Fibroblast of skin of abdomen (primary cell): ENCODE measurements at regions not wholly inside any gene's neighbourhood (a gene's known extent, or its start where the extent isn't known, plus 50 kb on each side); places are given as distances from the start of the nearest gene placed in this dataset.

ENCODE experiments used
- DNase-seq: peaks from one replicate; pipeline ENCODE4 v3.0.0-alpha.2; 2013

DNA sequence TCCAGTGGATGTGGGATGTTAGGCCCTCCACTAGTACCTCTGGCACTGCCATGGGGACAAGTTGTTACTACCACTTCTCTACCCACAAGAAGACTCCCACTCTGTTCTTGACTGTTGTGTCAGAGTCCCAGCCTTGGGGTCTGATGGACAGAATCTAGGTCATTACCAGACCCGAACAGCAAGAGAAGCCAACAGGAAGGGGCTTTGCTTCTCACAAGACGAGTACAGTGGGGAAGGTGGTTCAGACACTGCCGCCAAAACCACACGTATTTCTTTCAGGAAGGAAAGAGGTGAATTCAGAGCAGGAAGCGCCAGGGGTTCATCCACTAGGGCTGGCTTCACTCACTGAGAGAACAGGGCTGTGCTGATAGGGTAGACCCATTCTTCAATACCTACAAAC is 161.3 kb upstream of the KIT start:
- DNase-seq, result no peak

- no peak for DNase-seq
Measured at GRCh38 chr4:54497947-54498346, 159.8 kb upstream of the KIT start.

DNA sequence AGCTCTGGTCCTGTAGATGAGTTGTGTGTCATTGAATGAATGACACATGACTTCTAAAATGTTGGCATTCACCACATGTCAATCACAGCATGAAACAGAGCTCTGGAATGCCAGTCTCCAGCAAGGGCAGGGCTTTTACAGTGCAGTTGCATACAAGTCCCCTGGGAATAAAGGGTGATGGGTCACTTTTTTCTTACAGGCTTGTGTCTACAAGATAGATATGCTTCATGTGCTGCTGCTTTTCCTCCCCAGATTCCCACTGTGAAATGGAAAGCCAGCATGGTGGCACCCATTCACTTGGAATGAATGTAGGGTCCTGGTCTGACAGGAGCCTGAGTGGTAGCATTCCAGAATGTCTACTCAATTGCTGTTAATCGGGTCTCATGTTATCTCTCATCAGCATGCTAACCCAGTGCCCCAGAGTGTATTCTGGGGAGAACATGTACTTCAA is 159.1 kb upstream of the KIT start:
- DNase-seq, result peak; percentile 88

DNA sequence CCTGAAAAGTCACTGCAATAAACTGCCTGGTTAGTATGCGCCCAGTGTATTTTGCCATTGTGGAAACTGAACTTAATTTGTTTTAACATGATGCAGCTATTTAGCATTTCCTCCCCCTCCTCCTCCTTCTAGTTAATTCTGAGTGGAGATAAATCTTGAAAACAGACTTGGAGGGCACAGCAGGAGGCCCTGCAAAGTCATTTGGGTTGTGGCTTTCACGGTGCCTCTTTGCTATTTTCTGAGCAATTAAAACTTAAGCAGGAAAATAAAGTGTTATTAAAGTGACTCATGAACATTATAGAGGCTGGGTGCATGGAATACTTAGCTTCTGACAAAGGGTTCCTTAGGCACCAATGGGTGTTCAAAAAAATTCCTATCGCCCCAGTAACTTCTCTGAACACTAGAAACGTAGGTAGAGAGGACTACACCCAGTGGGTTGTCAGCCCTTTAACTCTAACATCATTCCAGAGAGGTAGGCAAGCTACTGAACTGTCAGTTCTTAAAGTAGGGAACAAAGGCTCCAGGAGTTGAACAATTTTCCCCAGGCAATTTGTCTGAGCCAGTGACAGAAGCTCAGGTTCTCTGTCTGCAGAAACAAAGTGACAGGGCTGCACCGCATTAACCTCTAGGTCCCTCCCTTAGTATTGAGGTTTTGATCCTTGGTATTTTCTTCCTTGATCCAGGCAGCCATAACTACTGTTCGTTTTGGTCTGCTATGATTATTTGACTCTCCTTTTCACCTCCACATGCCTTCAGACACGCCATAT is 158.3 kb upstream of the KIT start:
- DNase-seq, result peak; percentile 77

DNA sequence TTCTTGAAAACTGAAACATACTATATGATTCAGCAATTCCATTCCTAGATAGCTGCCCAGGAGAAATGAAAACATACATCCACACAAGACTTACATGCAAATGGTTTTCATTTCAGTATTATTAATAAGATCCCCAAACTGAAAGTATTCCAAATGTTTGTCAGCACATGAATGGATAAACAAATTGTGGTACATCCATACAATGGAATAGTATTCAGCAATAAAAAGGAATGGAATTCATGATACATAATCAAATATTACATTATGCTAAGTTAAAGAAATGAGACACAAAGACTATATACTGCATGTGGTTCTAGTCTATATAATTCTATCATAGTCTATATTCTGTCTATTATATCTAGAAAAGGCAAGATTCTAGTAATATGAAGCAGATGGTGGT is 152.4 kb upstream of the KIT start:
- no peak for DNase-seq

DNA sequence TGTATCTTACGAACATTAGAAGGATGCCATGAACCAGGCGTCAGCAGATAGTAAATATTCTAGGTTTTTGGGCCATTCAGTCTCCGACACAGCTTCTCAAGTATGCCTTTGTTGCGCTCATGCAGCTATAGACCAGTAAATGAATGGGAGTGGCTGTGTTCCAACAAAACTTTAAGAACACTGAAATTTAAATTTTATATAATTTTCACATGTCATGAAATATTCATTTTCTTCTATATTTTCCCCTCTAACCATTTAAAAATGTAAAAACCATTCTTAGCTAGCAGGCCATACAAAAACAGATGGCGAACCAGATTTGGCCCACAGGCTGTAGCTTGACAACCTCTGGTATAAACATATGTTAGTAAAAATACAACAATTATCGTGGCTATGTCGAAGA is 151.8 kb upstream of the KIT start:
- DNase-seq, result no peak

- DNase-seq, result no peak
Measured at GRCh38 chr4:54509057-54509456, 148.7 kb upstream of the KIT start.

GRCh38 chr4:54513204-54513603 is 144.6 kb upstream of the KIT start:
- DNase-seq, result peak; percentile 91

- no peak for DNase-seq
Measured at GRCh38 chr4:54513741-54514140, 144.0 kb upstream of the KIT start.

DNA sequence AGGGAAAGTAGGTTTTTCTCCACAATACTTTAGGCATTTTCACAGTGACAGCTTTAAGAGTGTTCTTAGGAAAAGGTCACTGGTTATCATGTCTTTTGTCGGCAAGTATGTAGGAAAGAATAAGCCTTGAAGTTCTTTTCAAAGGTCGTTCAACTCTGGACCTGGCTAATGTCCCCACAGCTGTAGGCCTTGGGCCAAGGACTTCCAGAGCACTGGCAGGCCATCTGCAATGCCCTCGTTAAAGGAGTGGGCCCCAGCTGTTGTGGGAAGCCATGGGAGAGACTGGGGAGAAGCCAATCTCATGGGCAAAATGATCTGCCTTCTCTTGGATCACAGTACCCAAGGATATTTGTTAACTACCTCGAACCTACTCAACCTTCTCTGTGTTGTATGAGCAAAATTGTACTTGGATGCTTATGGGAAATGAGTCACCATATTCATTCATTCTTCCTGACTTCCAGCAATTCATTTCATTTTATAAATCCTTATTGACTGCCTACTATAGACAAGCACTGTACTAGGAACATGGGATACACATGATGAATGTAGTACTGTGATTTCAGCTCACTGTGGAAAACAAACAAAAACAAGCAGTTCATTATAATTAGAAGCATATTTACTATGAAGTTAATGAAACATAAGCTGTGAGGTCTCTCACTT is 141.1 kb upstream of the KIT start:
- DNase-seq, result no peak

DNA sequence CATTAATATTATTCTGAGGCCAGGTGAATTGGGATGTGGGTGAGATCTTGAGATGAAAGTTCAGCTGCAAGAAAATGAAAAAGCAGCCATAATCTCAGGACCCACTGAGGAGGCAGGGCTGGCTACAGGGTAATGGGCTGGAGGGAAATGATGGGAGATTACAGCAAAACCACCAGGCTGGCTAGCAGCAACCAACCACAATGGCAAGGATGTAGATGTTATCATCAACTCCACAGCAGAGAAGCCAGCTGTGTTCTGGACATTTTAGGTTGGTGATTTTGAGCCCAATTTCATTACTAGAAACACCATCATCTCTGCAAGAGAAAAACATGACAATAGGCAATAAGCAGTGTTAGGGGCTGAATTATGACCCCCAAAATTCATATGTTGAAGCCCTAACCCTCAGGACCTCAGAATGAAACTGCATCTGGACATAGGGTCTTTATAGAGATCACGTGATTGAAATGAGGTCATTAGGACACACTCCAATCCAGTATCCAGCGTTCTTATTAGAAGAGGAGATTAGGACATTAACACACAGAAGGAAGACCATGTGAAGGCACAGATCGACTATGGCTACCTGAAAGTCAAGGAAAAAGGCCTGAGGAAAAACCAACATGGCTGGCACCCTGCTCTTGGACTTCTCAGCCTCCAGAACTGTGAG is 139.8 kb upstream of the KIT start:
- DNase-seq, result no peak

DNA sequence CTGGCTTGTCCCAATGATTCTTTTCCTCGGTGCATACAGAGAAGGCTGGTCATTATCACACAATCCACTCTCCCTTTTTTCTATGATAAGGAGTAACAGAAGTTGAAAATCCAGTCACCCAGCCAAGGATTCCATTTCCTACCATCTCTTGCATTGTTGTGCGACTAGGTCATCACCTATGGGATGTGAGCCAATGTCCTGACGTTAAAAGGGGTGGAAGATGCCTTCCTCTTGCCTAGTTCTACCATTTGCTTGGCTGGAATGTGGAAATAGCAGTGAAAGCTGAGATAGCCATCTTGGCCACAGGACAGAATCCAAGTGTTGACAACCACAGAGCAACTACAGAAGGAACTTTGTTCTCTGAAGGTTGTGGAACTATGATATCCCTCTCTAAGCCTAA is 132.2 kb upstream of the KIT start:
- peak; percentile 92 for DNase-seq

DNA sequence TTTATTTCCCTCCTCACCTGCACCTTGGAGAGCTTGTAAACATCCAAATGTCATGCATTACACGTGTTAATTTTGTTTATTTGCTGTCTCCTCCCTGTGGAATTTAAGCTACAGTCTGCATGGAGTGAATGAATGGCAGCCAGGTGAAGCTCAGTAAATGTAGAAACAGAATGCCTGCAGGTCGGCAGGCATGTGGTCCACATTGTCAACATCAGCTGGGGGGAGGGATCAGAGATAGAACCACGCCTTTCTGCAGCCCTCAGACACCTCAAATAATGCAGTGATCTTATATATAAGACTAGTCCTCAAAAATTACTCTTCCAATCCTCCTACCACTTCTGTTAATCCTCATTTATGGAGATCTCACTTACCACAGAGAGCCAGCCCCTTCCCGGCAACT is 131.2 kb upstream of the KIT start:
- no peak for DNase-seq

DNA sequence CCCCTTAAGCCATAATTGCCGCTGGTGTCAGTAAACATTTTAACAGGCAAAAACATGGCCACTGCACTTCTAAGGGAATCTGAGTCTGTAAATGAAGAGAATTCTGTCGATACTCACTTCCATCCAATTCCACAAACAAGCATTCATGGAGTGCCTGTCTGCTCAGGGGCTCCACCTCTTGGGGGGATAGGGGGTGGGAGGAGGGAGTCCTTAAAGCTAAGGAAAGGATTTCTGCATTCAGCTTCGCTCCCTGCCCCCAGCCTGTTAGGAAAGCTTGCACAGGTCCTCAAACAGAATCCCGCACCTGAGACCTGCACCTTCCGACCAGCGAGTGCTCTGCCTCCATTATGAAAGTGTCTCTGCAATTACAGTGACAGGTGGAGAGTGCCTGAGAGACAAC is 130.2 kb upstream of the KIT start:
- DNase-seq, result no peak

DNA sequence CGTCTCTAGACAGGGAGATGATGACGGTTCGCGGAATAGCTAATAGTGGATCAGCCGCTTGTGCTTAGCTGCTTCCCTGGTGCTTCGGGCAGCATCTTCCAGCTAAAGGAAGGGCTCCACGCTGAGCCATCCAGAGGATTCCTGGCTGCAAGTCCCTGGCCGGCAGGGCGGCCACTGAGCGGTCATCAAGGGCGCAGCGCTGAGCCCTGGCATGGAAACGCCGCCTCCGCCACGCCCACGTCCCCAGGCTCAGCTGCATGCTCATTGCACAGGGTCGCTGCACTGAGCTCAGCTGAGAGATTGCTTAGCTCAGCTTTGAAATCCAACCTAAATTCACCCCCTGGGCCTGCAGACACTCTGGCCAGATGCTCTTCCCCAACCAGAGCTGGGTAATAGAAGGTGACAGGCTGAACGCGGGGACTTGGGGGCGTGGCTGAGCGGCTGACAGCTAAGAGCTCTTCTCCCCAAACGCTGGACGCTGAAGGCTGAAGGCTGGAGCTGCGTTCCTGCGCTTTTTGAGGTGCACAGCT is 118.2 kb upstream of the KIT start:
- DNase-seq, result peak; percentile 22

- no peak for DNase-seq
Measured at GRCh38 chr4:54540931-54541330, 116.8 kb upstream of the KIT start.

GRCh38 chr4:54541426-54542118 is 116.2 kb upstream of the KIT start:
- DNase-seq, result no peak

DNA sequence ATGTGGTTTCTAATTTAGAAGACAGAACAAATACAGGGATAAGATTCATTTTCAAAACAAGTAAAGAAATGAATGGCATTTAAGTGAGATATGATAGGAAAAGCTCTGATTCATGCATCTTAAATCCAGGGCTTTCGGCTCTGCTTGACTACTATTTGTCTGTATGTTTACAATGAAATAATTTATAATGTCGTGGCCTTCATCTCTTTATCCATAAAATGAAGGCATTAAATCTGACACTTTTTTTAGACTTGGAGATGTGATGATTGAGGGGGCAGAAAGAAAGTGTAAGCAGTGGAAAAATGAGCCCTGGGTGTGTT is 115.7 kb upstream of the KIT start:
- DNase-seq, result peak; percentile 75

DNA sequence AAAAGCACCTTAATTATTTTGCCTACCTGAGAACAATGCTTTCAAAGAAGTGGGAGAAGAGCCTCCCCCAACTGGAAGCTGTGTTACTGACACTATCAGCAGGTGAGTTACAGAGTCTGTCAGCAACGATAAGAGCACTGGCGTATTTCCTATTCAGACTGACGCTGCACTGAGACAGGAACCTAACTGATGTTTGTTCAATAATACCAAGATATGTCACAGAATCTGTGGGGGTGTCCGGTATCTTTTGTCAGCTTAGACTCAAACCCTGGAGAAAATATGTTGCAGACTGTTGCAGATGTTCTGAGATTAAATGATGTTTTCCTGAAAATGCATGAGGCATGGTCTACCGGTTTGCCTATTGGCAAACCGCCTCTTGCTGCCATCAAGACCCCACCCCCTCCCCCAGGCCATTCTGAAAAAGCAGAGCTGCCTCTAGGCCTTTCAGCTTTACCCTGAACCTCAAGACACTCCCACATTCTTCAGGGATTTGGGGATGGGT is 115.2 kb upstream of the KIT start:
- DNase-seq, result peak; percentile 10

DNA sequence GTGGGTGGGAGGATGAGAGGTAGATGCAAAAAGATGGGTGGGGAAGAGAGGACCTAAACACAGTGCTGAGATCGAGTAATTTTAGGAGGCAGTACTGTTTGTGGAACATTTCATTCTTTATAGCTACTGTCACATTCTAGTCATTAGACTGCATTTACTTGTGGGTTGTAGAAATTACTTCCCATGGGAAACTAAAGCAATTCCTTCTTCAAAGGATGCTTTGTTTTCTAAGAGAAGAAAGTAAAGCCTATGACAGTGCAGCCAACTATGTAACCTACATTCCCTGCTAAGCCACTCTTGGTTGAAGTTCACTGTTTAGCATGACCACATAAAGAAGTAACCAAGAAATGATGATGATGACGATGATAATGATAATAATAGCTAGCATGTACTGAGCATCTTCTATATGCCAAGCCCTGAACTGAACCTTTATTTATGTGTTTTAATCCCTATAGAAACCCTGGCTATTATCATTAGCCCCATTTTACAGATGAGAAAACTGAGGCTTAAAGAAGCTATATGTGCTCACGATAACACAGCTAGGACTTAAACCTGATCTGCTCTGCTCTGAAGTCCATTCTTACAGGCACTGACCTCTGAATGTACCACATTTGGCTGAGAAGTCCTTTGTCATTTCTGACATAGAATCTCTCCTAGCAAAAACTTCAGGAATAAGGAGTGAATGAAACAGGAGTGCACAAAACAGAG is 114.5 kb upstream of the KIT start:
- DNase-seq, result peak; percentile 89

- no peak for DNase-seq
Measured at GRCh38 chr4:54545663-54546424, 111.9 kb upstream of the KIT start.
